GM18498 (cell line): ENCODE measurements at regions not wholly inside any gene's neighbourhood (a gene's known extent, or its start where the extent isn't known, plus 50 kb on each side); places are given as distances from the start of the nearest gene placed in this dataset.
"Not testable (repeated sequence)": the region's sequence is repeated elsewhere in the genome, so short reads cannot be mapped to it uniquely, and the experiment has no call there.

ENCODE experiments used
- ATAC-seq: cut with Tn5 transposase; IDR thresholded peaks from one replicate; pipeline ENCODE4 v1.9.1; 2021; ENCODE audit warnings: mild to moderate bottlenecking, moderate library complexity; ENCODE audit not compliant: unreplicated experiment

DNA sequence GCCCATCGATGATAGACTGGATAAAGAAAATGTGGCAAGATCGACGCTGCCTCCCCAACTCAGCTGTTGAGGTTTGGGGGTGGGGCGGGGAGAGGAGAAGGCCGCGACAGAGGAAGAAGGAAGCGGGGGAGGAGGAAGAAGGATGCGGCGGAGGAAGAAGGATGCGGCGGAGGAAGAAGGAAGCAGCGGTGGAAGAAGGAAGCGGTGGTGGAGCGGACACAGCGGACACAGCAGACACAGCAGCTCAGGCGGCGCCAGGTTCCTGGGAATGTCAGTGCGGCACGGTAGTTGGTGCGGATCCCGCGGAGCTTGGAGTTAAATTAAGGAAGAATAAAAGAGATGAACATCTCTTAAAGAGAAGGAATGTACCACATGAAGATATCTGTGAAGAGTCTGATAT lies 163.9 kb upstream of the NT5E start:
- ATAC-seq: no peak

- ATAC-seq: no peak
These were observed 164.8 kb upstream of the NT5E start for GRCh38 chr6:85285114-85285513.

DNA sequence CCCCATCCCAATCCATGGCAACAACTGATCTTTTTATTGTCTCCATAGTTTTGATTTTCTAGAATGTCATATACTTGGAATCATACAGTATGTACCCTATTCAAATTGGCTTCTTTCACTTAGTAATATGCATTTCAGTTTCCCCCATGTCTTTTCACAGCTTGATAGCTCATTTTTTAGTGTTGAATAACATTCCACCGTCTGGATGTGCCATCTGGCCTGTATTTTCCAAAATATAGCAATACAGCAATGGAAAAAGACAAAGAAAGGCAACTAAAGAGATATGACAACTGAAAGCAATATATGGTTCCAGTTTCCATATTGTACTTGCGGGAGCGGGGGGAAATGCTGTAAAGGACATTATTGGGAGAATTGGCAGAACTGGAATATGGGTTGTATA lies 166.4 kb upstream of the NT5E start:
- no peak for ATAC-seq

- ATAC-seq: no peak
These were observed 171.3 kb upstream of the NT5E start for GRCh38 chr6:85278466-85279035.

GRCh38 chr6:85276026-85276425 lies 173.9 kb upstream of the NT5E start:
- not testable (repeated sequence) for ATAC-seq

DNA sequence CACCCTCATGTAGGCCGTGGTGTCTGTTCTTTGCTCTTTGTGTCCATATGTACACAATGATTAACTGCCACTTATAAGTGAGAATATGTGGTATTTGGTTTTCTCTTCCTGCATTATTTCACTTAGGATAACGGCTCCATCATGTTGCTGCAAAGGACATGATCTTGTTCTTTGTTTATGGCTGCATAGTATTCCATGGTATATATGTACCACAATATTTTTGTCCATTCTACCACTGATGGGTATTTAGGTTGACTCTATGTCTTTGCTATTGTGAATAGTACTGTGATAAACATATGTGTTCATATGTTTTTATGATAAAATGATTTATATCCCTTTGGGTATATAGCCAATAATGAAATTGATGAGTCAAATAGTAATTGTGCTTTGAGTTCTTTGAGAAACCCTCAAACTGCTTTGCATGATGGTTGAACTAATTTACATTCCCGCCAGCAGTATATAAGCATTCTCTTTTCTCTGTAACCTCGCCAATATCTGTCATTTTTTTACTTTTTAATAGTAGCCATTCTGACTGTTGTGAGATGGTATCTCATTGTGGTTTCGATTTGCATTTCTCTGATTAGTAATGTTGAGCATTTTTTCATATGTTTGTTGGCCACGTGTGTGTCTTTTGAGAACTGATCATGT lies 174.4 kb upstream of the NT5E start:
- ATAC-seq: no peak

GRCh38 chr6:85273870-85274269 lies 176.0 kb upstream of the NT5E start:
- no peak for ATAC-seq

GRCh38 chr6:85273046-85273445 lies 176.8 kb upstream of the NT5E start:
- no peak for ATAC-seq

- ATAC-seq: no peak
These were observed 177.3 kb upstream of the NT5E start for GRCh38 chr6:85272592-85272991.

DNA sequence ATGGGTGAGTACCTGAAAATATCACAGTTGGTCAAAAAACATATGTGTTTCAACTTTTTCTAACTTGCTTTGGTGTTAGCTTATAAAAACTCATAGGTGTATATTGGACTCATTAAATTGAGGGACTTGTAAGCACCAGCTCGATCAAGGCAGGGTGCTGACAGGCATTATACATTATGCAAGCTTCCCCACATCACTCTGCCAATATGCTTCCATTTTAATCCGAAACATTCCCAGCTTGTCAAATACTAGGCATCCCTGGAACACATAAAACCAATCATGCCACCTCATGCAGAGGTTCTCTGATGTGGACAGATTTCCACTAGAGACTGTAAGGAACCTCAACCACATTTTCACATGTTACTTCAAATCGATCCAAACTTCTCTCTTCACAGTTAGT lies 187.3 kb upstream of the NT5E start:
- no peak for ATAC-seq

GRCh38 chr6:85261271-85261670 lies 188.6 kb upstream of the NT5E start:
- no peak for ATAC-seq

GRCh38 chr6:85255661-85256060 lies 194.2 kb upstream of the NT5E start:
- no peak for ATAC-seq

- ATAC-seq: no peak
These were observed 197.3 kb upstream of the NT5E start for GRCh38 chr6:85252552-85252951.

GRCh38 chr6:85252085-85252484 lies 197.8 kb upstream of the NT5E start:
- no peak for ATAC-seq

DNA sequence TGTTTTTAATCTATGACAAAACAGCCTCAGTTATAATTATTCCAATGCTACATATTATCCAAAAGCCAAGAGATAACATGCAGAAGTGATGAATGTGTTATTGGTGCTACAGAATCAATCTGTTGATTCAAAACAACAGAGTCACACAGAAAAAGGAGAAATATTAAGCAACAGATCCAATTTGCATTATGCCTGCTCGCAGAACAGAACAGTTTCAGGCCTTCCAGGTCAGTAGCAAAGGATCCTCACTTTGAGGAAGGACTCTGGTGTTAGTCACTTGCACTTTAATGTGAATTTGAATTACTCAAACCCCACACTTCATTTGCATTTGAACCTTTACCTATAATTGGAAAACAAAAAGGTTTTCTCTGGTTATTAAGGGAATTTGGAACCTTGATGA lies 198.6 kb upstream of the NT5E start:
- ATAC-seq: no peak

GRCh38 chr6:85250586-85251220 lies 199.2 kb upstream of the NT5E start:
- no peak for ATAC-seq

GRCh38 chr6:85245004-85245403 lies 204.9 kb upstream of the NT5E start:
- no peak for ATAC-seq

DNA sequence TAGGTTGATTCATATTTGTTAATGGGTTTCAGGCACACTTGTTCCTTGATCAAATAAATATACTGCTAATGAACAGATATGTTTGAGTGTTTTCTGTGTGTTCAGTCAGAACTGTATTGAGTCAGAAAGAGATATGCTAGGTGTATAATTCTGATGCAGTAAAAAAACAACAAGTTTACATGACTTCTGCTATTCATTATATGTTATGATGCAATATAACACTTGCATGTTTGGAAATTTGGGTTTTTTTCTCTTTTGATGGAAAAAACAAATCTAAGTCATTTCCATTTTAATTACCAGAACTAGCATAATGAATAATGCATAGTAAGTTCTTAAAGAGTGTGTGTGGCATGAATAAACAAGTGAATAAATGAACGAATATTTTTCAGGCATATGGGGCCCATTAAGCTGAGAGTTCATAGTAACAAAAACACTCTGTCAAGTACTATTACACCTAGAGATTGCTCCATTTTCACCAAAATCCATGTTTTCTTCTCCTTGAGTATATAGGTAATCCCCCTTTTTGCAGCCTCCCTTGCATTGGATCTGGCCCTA lies 208.3 kb upstream of the NT5E start:
- ATAC-seq: no peak

GRCh38 chr6:85240787-85241385 lies 209.0 kb upstream of the NT5E start:
- ATAC-seq: no peak

- ATAC-seq: no peak
These were observed 212.4 kb upstream of the NT5E start for GRCh38 chr6:85237478-85237877.

GRCh38 chr6:85236636-85237035 lies 213.2 kb upstream of the NT5E start:
- ATAC-seq: no peak

GRCh38 chr6:85227345-85227744 lies 222.5 kb upstream of the NT5E start:
- not testable (repeated sequence) for ATAC-seq
